ENCODE measurements at regions not wholly inside any gene's neighbourhood (a gene's known extent, or its start where the extent isn't known, plus 50 kb on each side); places are given as distances from the start of the nearest gene placed in this dataset.
"Not testable (repeated sequence)": the region's sequence is repeated elsewhere in the genome, so short reads cannot be mapped to it uniquely, and the experiment has no call there.

- TF ChIP-seq POLR2A (IDR thresholded peaks at IDR 0.05; ENCODE audit: low read length) (no peak), GATA1 (IDR thresholded peaks at IDR 0.05; ENCODE audit: low read depth, low read length) (no peak)
- DNase-seq = no peak
Observed at GRCh38 chr11:87465716-87466115, 428.0 kb downstream of the TMEM135 start.

GRCh38 chr11:87463486-87464102, 425.9 kb downstream of the TMEM135 start:
- TF ChIP-seq GATA1 (IDR thresholded peaks at IDR 0.05; ENCODE audit: low read depth, low read length) (no peak), POLR2A (IDR thresholded peaks at IDR 0.05; ENCODE audit: low read length) (no peak)
- peak in 1 of 2 experiments; percentile 15 for DNase-seq

- DNase-seq = no peak
- TF ChIP-seq GATA1 (IDR thresholded peaks at IDR 0.05; ENCODE audit: low read depth, low read length) = no peak
- no peak for TF ChIP-seq POLR2A (IDR thresholded peaks at IDR 0.05; ENCODE audit: low read length)
Observed at GRCh38 chr11:87462171-87462570, 424.4 kb downstream of the TMEM135 start.

GRCh38 chr11:87460842-87461637, 423.3 kb downstream of the TMEM135 start:
- no peak for TF ChIP-seq GATA1 (IDR thresholded peaks at IDR 0.05; ENCODE audit: low read depth, low read length)
- TF ChIP-seq POLR2A (IDR thresholded peaks at IDR 0.05; ENCODE audit: low read length) = no peak

GRCh38 chr11:87460279-87460678, 422.5 kb downstream of the TMEM135 start:
- TF ChIP-seq POLR2A (IDR thresholded peaks at IDR 0.05; ENCODE audit: low read length) (no peak), GATA1 (IDR thresholded peaks at IDR 0.05; ENCODE audit: low read depth, low read length) (no peak)
- DNase-seq = no peak

More at GRCh38 chr11:87460842-87461637, 423.3 kb downstream of the TMEM135 start:
- no peak for DNase-seq

GRCh38 chr11:87459351-87459750, 421.6 kb downstream of the TMEM135 start:
- DNase-seq = no peak
- TF ChIP-seq GATA1 (IDR thresholded peaks at IDR 0.05; ENCODE audit: low read depth, low read length) (no peak), POLR2A (IDR thresholded peaks at IDR 0.05; ENCODE audit: low read length) (no peak)

- no peak for DNase-seq
- TF ChIP-seq GATA1 (IDR thresholded peaks at IDR 0.05; ENCODE audit: low read depth, low read length) = no peak
- no peak for TF ChIP-seq POLR2A (IDR thresholded peaks at IDR 0.05; ENCODE audit: low read length)
Observed at GRCh38 chr11:87456499-87456898, 418.8 kb downstream of the TMEM135 start.

GRCh38 chr11:87455180-87455579, 417.4 kb downstream of the TMEM135 start:
- no peak for DNase-seq
- TF ChIP-seq POLR2A (IDR thresholded peaks at IDR 0.05; ENCODE audit: low read length) (no peak), GATA1 (IDR thresholded peaks at IDR 0.05; ENCODE audit: low read depth, low read length) (no peak)

GRCh38 chr11:87454241-87454640, 416.5 kb downstream of the TMEM135 start:
- TF ChIP-seq GATA1 (IDR thresholded peaks at IDR 0.05; ENCODE audit: low read depth, low read length) = no peak
- no peak for TF ChIP-seq POLR2A (IDR thresholded peaks at IDR 0.05; ENCODE audit: low read length)

GRCh38 chr11:87453531-87454089, 415.9 kb downstream of the TMEM135 start:
- TF ChIP-seq GATA1 (IDR thresholded peaks at IDR 0.05; ENCODE audit: low read depth, low read length) (no peak), POLR2A (IDR thresholded peaks at IDR 0.05; ENCODE audit: low read length) (no peak)
- no peak for DNase-seq

More at GRCh38 chr11:87454241-87454640, 416.5 kb downstream of the TMEM135 start:
- DNase-seq = no peak

- DNase-seq = not testable (repeated sequence)
Observed at GRCh38 chr11:87452025-87452424, 414.3 kb downstream of the TMEM135 start.

GRCh38 chr11:87451395-87451794, 413.7 kb downstream of the TMEM135 start:
- TF ChIP-seq GATA1 (IDR thresholded peaks at IDR 0.05; ENCODE audit: low read depth, low read length) (no peak), POLR2A (IDR thresholded peaks at IDR 0.05; ENCODE audit: low read length) (no peak)

GRCh38 chr11:87447606-87448005, 409.9 kb downstream of the TMEM135 start:
- no peak for DNase-seq
- TF ChIP-seq GATA1 (IDR thresholded peaks at IDR 0.05; ENCODE audit: low read depth, low read length) (no peak), POLR2A (IDR thresholded peaks at IDR 0.05; ENCODE audit: low read length) (no peak)

More at GRCh38 chr11:87451395-87451794, 413.7 kb downstream of the TMEM135 start:
- DNase-seq = no peak

- DNase-seq = no peak
- TF ChIP-seq GATA1 (IDR thresholded peaks at IDR 0.05; ENCODE audit: low read depth, low read length) (no peak), POLR2A (IDR thresholded peaks at IDR 0.05; ENCODE audit: low read length) (no peak)
Observed at GRCh38 chr11:87444993-87445392, 407.3 kb downstream of the TMEM135 start.

Data from erythroblast (primary cell).